ENCODE measurements at regions not wholly inside any gene's neighbourhood (a gene's known extent, or its start where the extent isn't known, plus 50 kb on each side); places are given as distances from the start of the nearest gene placed in this dataset.
"Not testable (repeated sequence)": the region's sequence is repeated elsewhere in the genome, so short reads cannot be mapped to it uniquely, and the experiment has no call there.

- DNase-seq, result no peak
Observed at GRCh38 chr5:154618696-154619095, 136.5 kb upstream of the LARP1 start.

GRCh38 chr5:154614595-154614994 lies 136.6 kb upstream of the HAND1 start:
- no peak for DNase-seq

GRCh38 chr5:154614125-154614524 lies 136.1 kb upstream of the HAND1 start:
- DNase-seq, result no peak

- DNase-seq, result no peak
Observed at GRCh38 chr5:154612666-154613065, 134.6 kb upstream of the HAND1 start.

GRCh38 chr5:154611341-154611767 lies 133.3 kb upstream of the HAND1 start:
- no peak for DNase-seq

GRCh38 chr5:154610321-154611154 lies 132.5 kb upstream of the HAND1 start:
- DNase-seq, result peak; percentile 86 to 87

GRCh38 chr5:154609251-154609650 lies 131.2 kb upstream of the HAND1 start:
- no peak for DNase-seq

GRCh38 chr5:154608531-154609011 lies 130.5 kb upstream of the HAND1 start:
- no peak for DNase-seq

- DNase-seq, result no peak
Observed at GRCh38 chr5:154607746-154608145, 129.7 kb upstream of the HAND1 start.

- no peak for DNase-seq
Observed at GRCh38 chr5:154606246-154606645, 128.2 kb upstream of the HAND1 start.

- no peak for DNase-seq
Observed at GRCh38 chr5:154603953-154604679, 126.1 kb upstream of the HAND1 start.

GRCh38 chr5:154603485-154603884 lies 125.5 kb upstream of the HAND1 start:
- DNase-seq, result no peak

- DNase-seq, result no peak
Observed at GRCh38 chr5:154603011-154603410, 125.0 kb upstream of the HAND1 start.

GRCh38 chr5:154601014-154601413 lies 123.0 kb upstream of the HAND1 start:
- no peak for DNase-seq

GRCh38 chr5:154598021-154598420 lies 120.0 kb upstream of the HAND1 start:
- DNase-seq, result no peak

- DNase-seq, result not testable (repeated sequence)
Observed at GRCh38 chr5:154596844-154597243, 118.8 kb upstream of the HAND1 start.

- no peak for DNase-seq
Observed at GRCh38 chr5:154595662-154596061, 117.6 kb upstream of the HAND1 start.

GRCh38 chr5:154593796-154594195 lies 115.8 kb upstream of the HAND1 start:
- DNase-seq, result no peak

GRCh38 chr5:154593071-154593470 lies 115.0 kb upstream of the HAND1 start:
- no peak for DNase-seq

GRCh38 chr5:154590093-154590724 lies 112.2 kb upstream of the HAND1 start:
- DNase-seq, result no peak

- DNase-seq, result no peak
Observed at GRCh38 chr5:154589511-154589910, 111.5 kb upstream of the HAND1 start.

GRCh38 chr5:154588833-154589425 lies 110.9 kb upstream of the HAND1 start:
- DNase-seq, result not testable (repeated sequence)
